HG03558 (cell line): ENCODE measurements at regions not wholly inside any gene's neighbourhood (a gene's known extent, or its start where the extent isn't known, plus 50 kb on each side); places are given as distances from the start of the nearest gene placed in this dataset.

Source experiments
- ATAC-seq: cut with Tn5 transposase; IDR thresholded peaks from one replicate; pipeline ENCODE4 v1.9.1; 2021; ENCODE audit warnings: moderate number of reproducible peaks; ENCODE audit not compliant: unreplicated experiment; ENCODE audit errors: extremely low read depth

DNA sequence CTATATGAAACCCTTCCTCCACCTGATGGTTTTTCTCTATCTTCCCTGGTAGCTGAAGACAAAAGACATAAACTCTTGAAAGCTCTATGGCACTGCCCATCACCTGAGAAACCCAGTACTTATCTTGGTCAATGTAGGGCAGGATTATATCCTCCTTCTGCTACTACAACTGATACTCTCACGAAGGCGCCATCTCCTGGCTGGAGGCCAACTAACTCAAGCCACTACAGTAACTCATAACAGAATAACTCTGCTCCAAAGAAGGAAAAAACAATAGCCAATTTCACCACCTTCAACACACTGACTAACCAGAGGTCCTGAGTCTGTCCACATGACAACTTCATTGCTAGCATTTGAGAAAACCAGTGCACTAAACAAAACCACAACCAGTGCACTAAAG, 409.2 kb downstream of the CETN3 start:
- no peak for ATAC-seq

DNA sequence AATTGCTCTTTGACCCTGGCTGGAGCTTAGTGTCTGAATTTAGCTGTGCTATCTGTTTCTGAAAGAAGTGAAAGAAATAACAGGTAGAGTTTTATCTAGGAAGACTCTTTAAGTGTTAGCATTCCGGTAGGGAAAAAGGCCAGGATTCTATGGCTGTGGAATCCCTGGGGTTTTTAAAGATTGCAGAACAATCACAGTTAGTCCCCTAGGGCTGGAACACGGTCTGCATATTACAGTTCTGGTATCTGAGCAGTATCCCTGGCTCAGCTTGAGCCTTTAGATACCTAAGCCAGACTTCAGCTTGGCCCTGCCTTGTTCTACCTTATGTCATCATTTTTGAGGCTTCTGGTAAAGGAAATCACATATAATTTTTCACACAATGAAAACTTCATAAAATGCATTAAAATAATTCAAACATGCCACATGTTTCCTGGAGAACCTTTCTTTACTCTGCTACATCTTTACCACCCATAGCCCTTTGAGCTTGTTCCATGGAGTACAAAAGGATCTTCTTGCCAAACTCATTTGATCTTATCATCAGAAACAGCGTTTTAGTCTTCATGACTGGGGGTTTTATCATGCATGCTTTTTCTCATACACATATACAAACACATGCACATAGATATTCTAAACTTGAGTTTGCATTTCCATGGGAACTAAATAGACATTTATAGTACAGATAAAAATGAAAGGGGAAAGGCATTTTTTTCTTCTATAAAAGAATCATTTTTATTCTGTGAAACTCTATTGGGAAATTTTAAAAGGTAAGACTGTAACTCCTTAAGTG, 410.8 kb downstream of the CETN3 start:
- no peak for ATAC-seq

DNA sequence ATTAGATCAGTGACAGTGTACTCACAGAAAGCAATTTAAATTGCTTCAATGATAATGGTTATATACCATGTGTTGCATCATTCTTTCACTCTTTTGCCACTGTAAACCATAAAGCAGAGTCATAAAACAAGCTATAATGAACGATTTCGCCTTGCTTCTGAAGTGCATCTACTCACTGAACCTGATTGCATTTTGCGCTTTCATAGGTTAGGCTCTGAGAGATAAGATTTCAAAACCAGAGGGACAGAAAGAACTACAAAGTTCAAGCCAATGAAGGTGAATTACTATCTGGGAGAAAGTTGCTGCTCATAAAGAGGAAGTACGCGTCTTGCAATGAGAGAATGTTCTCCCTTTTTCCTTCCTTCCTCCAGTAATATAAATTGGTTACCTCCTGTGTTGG, 412.7 kb downstream of the CETN3 start:
- ATAC-seq: no peak

DNA sequence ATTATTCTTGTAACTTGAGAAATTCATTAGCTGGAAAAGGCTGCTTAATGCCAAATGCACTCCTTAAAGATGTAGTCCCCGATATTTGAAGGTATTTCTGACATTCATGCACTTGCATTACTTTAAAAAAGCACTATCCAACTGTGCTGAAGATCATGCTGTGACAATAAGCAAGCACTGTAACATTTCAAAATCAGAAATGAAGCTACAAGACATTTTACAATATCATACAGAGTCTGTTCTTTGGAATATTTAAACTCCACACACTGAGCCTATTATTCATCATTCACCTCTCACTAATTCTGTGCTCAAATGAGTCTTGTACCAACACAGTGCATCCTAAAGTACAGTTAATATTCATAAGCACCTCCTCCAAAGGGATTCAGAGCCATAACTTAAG, 413.2 kb downstream of the CETN3 start:
- no peak for ATAC-seq

DNA sequence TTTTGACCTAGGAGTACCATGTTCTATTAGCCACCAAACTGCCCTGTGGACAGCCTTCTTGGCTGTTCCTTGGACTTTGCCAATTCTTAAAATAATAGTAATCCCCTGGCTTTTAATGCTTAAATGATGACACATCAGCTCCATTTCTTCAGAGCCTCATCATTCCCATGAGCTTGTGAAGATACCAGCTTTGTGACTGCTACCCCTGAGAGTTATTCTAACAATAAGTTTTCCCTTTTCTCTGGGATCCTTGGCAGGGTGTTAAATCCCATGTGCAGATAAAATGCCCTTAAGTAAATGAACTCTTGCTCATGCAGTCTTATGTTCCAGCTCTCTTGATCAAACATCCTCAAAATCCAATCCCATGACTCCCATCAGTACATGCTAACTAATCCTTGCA, 415.3 kb downstream of the CETN3 start:
- ATAC-seq: no peak

DNA sequence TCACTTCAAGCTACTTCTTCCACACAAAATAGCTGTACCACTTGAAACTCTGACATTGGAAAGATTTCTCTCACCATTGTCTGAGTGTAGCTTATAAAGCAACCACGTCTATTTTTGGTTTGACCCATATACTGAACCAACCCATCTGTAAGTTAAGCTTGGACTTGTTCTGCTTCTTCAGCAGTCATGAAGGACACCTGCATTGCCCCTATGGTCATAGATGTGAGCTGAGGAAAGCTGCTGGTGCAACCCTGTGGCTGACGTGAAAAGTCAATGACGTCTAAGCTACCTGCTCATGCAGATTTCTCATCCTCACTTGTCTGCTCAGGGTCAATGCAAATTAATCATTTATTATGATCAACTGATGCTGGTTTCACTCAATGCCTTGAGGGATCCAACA, 417.4 kb downstream of the CETN3 start:
- ATAC-seq: no peak

DNA sequence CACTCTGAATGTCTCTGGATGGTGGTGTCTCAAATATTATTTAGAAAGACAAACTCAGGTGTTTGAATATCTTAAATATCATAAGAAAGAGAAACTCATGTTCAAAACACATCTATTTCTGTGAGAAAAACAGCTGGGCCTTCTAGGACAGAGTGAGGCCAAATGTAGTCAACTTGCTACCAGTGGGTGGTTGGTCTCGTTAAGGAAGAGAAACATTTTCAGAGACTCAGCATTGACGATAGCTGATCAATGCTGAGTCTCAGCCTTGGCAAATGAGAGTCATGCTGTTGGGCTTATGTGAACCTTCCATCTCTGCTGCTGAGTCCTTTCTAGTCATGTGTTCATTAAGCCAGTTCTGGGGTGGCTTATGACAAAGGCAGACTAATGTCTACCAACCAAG, 418.0 kb downstream of the CETN3 start:
- no peak for ATAC-seq

DNA sequence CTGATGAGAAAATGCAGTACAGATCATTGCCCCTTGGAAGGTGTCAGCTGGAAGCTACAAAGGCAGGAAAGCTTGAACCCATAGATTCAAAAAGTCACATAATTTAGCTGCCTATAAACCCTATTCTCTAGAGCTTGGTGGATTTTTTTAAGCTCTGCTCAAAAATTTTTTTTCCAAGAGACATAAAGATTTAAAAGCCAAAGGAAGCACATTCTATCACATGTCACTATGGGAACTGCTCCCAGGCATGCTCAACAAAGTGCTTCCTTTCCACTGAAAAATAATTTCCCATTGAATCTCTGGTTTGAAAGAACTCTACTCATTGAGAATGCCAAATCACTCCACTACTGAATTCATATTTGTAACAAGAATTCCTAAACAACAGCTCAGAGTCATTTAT, 419.8 kb downstream of the CETN3 start:
- ATAC-seq: no peak

DNA sequence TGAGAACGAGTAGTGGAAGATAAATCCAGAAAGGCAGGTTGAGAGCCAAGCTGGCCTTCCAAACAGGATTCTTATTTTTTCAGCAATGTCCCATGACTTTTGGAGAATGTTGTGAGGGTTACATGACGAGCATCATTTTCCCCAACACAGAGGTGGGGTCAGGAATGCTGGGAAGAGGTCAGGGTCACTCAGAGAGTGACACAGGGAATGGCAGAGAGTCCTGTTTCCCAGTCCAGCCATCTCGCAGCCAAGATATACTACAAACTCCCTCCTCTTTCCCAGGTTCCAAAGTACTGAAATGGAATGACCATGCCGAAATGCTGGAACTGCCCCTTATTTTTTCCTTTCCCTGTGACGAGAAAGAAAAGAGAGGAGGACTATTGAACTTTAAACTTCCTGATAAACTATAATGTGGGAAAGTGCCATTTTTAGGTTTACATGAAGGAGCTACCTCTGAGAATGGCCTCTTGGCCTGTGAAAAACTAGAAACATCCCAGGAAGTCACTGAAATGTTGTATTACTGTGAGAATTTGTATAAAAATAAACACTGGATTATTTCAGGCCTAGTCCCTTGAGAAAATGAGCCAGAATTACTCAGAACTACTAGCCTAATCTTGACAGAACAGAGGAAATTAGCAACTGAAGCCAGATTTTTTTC, 420.4 kb downstream of the CETN3 start:
- ATAC-seq: no peak

DNA sequence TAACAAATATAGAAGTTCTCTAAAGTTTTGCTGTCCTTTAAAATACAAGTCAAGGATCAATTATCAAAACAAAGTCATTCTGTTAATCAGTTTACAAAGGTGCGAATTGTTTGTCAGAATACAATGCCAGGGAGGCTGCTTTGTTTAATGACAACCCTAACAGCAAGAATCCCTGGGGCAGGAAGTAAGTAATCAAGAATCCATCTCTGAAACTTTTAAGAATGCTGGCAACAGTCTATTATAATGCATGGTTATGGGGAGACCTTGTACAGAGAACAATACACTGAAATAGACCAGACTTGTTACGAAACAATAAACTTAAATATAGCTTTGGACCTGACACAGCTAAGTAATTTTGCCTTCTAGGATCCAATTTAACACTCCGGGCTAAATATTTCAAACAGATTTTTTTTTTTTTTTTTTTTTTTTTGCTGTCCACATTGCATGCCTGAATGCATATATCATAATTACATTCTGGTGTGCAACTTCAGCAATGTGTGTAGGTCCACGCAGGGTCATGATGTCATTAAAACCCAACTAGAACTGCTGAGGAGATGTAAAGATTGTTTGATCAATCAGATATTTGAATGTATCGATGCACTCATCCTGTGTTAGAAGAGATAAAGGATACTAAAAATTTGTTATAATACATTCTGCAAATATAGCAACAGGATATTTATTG, 421.3 kb downstream of the CETN3 start:
- no peak for ATAC-seq

DNA sequence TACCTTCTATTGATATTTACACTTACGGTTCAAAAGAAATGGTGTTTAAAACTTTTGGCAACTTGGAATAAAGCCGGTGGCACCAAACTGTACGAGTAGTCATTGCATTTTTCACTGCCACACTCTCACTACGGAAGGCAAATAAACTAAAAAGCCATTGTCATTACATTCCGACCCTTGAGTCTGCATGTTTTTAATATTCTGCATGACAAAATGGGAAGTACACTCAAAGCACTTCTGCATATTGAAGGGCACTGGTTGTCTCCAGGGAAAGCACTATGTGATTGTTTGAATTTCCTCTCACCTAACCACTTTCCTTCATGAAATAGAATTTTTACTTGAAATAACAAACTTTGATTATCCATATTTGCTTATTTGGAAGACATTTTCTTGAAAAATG, 426.3 kb downstream of the CETN3 start:
- no peak for ATAC-seq

DNA sequence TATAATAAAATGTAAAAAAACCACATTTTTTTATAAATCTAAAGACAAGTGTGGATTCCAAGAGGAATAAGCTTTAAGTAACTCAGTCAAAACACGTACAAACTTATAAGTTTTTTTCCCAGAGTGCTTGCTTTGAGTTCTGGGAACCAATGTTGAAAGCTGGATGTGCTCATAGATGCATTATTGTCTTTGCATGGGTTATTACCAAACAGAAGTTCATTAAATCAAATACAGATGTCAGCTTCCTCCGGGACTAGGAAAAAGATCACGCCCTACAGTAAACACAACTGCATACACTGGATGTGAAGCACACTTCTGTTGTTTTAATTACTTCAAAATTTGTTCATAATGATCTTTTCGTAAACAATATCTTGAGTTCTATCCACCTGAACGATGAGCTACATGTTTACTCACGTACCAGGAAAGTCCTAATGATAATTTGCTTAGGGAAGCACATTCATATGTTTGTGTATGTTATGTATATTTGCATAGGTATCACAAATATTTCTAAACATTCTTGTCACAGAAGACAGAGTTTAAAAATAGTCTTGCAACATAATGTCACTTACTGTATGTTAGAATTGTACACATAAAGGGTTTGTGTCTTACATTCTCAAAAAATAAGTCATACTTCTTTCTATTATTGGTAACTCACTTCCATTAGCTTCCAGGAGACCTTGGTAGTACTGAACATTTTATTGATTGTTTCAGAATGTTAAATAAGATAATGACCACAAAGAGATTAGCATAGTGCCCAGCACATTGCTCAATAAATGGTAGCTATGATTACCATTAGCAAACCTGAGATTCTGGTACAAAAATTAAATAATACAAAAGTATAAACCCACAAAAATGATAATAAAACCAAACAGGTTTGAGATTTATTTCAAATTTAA, 427.4 kb downstream of the CETN3 start:
- no peak for ATAC-seq

DNA sequence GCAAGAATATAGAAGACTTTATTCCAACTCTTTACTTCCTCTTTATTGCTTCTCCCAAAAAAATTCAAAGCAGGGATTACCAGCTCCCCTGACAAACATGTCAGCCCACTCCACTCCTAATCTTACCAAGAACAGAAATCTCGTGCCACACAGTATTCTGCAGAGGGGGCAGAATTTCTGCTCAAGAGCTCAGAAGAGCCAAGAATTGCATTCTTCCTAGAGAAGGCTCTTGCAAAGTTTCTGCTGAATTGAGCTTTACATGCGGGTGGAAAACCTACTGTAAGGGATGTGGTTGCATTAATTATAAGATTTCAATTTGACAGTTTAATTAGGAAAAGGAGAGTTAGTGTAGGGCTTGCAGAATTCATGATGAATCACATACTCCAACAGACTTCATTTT, 428.5 kb downstream of the CETN3 start:
- ATAC-seq: no peak

DNA sequence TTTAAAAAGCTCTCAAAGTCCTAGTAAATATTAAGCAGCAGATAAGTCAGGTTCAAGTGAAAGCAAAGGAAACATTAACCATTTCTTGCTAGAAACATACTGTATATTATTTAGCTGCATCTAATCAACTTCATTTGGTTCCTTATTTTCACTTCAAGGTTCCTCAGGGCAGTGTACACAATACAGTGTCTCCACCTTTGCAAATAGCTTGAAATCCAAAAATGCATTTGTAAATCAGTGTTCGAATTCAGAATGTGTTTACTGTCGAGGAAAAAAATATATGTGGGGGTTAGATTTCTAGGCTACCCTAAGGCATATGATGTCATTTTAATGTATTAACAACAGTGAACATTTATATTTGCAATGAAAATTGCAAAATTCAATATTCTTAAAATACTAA, 436.0 kb downstream of the CETN3 start:
- ATAC-seq: no peak

DNA sequence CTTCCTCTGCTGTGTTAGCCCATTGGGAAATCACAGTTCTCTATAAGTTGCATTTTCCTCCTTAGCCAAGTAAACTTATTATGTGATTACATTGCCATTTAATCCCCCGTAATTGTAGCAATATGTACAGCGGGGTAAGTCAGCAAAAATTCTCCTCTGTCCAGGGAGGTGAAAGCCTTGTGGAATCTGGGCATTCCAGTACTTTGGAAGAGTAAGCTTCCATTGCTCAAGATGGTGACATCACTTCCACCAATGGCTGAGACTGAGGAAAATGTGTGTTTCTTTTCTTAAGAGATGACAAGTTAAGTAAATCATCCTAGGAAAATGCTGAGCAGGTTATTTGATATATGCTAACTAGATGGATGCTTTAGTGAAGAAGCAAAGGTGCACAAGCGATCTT, 436.7 kb downstream of the CETN3 start:
- no peak for ATAC-seq

DNA sequence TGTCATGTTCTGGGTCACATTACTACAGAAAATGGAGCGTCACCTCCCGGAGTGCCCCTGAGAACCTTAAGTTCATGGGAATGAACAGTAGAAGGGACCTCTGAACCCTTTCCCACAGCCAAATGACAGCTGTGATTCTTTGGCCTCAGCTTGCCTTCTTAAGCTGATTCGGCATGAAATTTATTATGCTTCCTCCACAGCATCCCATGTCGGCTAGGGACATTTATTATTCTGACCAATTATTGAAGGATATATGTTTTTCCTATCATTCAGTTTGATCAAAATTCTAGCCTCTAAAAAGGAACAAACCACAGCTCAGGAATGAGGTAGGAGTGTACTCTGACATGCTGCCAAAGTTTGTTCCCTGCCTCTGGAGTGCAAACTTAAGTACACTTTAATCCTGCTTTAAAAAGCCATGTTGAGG, 440.6 kb downstream of the CETN3 start:
- ATAC-seq: no peak

DNA sequence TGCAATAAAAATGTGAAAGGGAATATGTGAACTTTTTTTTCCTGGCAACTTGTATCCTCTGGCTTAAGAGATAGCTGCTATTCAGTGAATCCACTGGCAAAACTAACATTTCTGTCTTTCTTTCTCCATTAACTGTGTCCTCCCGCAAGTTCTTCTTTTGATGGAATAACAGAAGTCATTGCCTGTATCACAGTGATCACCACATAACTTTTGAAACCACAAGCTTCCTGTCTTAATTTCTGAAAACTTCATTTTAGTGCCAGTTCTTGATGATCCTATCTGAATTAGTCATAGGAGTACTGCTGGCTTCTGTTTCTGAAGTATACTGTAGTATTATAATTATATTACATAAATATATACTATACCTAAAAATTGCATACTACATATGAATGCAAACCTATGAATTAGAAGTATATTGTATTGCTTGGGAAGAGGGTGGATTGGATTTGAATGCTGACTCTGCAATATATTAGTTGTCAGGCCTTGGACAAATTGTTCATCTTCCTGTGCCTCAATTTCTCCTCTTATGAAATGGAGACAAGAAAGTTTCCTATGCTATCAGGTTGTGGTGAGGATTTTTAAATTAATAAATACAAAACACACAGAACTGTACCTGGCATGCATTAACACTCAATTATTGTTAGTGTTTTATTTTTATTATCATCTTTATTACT, 441.6 kb downstream of the CETN3 start:
- ATAC-seq: no peak

DNA sequence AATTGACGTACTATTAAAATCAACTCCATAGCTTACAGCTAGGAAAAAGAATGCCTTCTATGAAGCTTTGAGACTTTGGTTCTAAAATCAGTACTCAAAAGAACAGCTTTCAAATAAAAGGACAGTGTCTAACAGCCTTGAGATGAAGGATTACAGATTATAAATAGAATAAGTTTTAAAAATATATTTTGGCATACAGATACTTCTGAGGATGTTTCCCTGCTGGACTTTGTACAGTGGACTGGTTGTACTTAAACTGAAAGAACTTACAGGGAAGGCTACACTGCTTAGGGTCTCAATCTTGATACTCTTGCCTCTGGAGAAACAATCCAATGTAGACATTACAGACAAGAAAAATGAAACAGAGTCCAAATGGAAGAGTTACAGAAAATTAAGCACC, 452.7 kb downstream of the CETN3 start:
- no peak for ATAC-seq

DNA sequence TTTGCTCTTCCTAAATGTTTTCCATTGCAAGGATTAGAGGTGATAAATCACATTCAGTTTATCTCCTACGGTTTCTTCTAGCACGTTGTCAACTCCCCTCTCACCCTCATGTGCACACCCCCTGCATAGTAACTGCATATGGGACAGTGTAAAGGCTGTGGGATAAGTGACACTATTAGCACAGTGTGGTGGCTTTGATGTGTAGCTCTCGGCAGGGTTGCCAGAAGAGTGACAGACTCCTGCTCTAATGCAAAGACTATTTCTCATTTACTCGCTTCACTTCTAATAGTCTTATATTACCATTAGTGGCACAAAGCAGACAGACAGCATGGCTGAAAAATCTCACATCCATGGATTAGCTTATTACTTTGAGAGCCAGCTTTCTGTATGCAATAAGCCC, 454.6 kb downstream of the CETN3 start:
- no peak for ATAC-seq

DNA sequence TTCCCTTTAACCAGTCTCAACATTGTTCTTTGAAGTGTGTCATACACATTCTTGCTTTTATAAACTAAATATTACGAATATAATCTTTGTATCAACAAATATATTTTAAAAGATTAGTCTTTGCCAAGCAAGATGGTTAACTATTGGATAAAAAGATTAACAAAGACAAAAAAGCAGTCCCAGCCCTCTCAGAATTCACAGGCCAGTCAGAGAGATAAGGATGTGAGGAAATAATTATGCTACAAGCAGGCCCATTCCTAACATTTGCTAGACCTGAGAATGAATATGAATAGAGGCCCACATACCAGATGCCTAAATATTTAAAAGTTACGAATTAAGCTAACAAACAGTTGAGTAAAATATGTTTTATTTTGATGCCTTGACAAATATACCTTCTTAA, 457.7 kb downstream of the CETN3 start:
- no peak for ATAC-seq
